PC-3 (cell line): ENCODE measurements at regions not wholly inside any gene's neighbourhood (a gene's known extent, or its start where the extent isn't known, plus 50 kb on each side); places are given as distances from the start of the nearest gene placed in this dataset.

ENCODE experiments used
- ATAC-seq: fragments of 200-7000 bp; cut with Tn5 transposase; 2 replicates; pipeline ENCODE4 v1.9.1; 2020; ENCODE audit warnings: mild to moderate bottlenecking, moderate library complexity
- BruUV-seq: library from RNA; stranded (reverse); fragments of 400-500 nt; replicated peaks from 2 replicates; lab custom pipeline; 2021; lab: Mats Ljungman, UMichigan
- CTCF ChIA-PET: fragments of 300-600 bp; sonication (Branson Sonifier 250); formaldehyde crosslinking; loops from one replicate; lab custom pipeline; 2022; ENCODE audit warnings: antibody characterized with exemption; lab: Charles Lee
- POLR2A ChIA-PET: fragments of 300-600 bp; sonication (Branson Sonifier 250); formaldehyde crosslinking; loops from one replicate; lab custom pipeline; 2022; ENCODE audit warnings: antibody characterized with exemption; ENCODE audit not compliant: unreplicated experiment; lab: Charles Lee
- DNase-seq: peaks from one replicate; pipeline ENCODE4 v3.0.0-alpha.2; 2015
- H2AFZ ChIP-seq: fragments of 300-600 bp; sonication (generic); 2 replicates; pipeline ENCODE4 v1.6.0; 2016; ENCODE audit warnings: antibody characterized with exemption, low read length
- H3F3A ChIP-seq: fragments of 300-600 bp; sonication (generic); one replicate; pipeline ENCODE4 v1.6.0; 2017; ENCODE audit warnings: antibody characterized with exemption, low read length, control low read depth, mild to moderate bottlenecking; ENCODE audit not compliant: unreplicated experiment
- H3K27ac ChIP-seq: fragments of 300-600 bp; sonication (generic); 2 replicates; pipeline ENCODE4 v1.5.1; 2016; ENCODE audit warnings: mild to moderate bottlenecking, low read length
- H3K27me3 ChIP-seq: fragments of 300-600 bp; sonication (generic); 2 replicates; pipeline ENCODE4 v1.6.1; 2016; ENCODE audit warnings: low read length, mixed read lengths
- H3K36me3 ChIP-seq: fragments of 300-600 bp; sonication (generic); 2 replicates; pipeline ENCODE4 v1.6.1; 2016; ENCODE audit warnings: low read depth, mixed run types, low read length, mixed read lengths
- H3K4me1 ChIP-seq: fragments of 300-600 bp; sonication (generic); 2 replicates; pipeline ENCODE4 v1.5.1; 2016; ENCODE audit warnings: low read length; ENCODE audit not compliant: insufficient read depth
- H3K4me2 ChIP-seq: fragments of 300-600 bp; sonication (generic); 2 replicates; pipeline ENCODE4 v1.6.0; 2016; ENCODE audit warnings: low read length
- H3K4me3 ChIP-seq: fragments of 300-600 bp; sonication (generic); 2 replicates; pipeline ENCODE4 v1.5.1; 2016; ENCODE audit warnings: mild to moderate bottlenecking, low read length, mixed read lengths
- H3K79me2 ChIP-seq: fragments of 300-600 bp; sonication (generic); 2 replicates; pipeline ENCODE4 v1.6.1; 2017; ENCODE audit warnings: low read length, mixed read lengths
- H3K9ac ChIP-seq: fragments of 300-600 bp; sonication (generic); 2 replicates; pipeline ENCODE4 v1.6.0; 2016; ENCODE audit warnings: mild to moderate bottlenecking, low read length
- H3K9me2 ChIP-seq: fragments of 300-600 bp; sonication (generic); replicated peaks from 2 replicates; pipeline ENCODE4 v1.6.1; 2016; ENCODE audit warnings: mixed run types, low read length, mixed read lengths
- H3K9me3 ChIP-seq: fragments of 300-600 bp; sonication (generic); 2 replicates; pipeline ENCODE4 v1.6.1; 2016; ENCODE audit warnings: low read length, mixed read lengths
- H4K20me1 ChIP-seq: fragments of 300-600 bp; sonication (generic); 2 replicates; pipeline ENCODE4 v1.6.1; 2016; ENCODE audit warnings: low read length, mixed read lengths
- EZH2 ChIP-seq: fragments of 300-600 bp; sonication (generic); IDR thresholded peaks from one replicate; pipeline ENCODE4 v1.6.1; 2017; ENCODE audit warnings: antibody characterized with exemption, mild to moderate bottlenecking, low read length; ENCODE audit not compliant: unreplicated experiment
- EZH2phosphoT487 ChIP-seq: fragments of 300-600 bp; sonication (generic); IDR thresholded peaks from 2 replicates; pipeline ENCODE4 v1.6.1; 2018; ENCODE audit warnings: mild to moderate bottlenecking, antibody characterized with exemption, low read length, borderline replicate concordance
- intact Hi-C: fragments of 100-400 bp; cut with micrococcal nuclease; formaldehyde crosslinking; loops from 2 replicates; pipeline ENCODE4 v1.9.0; 2023
- TF ChIP-seq, protein P1 (sequence below): fragments of 300-600 bp; sonication (generic); conservative IDR thresholded peaks from 2 replicates; pipeline ENCODE4 v1.5.1; 2017; ENCODE audit warnings: antibody characterized with exemption, low read depth, mild to moderate bottlenecking, low read length

DNA sequence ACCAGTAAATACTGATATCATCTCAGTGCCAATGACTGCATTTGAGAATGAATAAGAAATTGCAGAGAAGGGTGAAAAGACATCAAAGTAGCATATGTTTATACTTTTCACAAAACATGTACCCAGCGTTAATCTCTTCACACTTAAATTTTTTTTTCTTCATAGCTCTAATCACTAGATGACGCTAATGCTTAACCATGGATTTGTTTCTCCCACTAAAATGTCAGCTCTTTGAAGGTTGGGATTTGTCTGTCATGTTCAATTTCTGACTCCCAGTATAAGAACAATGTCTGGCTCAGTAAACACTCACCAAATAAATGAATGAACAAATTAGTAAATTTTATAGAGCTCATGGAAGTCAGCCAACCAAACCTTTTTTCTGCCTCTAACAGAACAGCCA, 78.3 kb upstream of the LMCD1 start:
- TF ChIP-seq EZH2phosphoT487 (no peak), EZH2 (no peak)
- TF ChIP-seq, protein P1, sequence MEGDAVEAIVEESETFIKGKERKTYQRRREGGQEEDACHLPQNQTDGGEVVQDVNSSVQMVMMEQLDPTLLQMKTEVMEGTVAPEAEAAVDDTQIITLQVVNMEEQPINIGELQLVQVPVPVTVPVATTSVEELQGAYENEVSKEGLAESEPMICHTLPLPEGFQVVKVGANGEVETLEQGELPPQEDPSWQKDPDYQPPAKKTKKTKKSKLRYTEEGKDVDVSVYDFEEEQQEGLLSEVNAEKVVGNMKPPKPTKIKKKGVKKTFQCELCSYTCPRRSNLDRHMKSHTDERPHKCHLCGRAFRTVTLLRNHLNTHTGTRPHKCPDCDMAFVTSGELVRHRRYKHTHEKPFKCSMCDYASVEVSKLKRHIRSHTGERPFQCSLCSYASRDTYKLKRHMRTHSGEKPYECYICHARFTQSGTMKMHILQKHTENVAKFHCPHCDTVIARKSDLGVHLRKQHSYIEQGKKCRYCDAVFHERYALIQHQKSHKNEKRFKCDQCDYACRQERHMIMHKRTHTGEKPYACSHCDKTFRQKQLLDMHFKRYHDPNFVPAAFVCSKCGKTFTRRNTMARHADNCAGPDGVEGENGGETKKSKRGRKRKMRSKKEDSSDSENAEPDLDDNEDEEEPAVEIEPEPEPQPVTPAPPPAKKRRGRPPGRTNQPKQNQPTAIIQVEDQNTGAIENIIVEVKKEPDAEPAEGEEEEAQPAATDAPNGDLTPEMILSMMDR = no peak; the same call in 1 of the 2 replicates
- CTCF ChIA-PET = interaction anchor here (1.1 kb wide), 1 partner anchor 184 kb away, joined by 3 read pairs; no protein-coding TSS in a partner anchor
- Histone ChIP-seq H3F3A (no peaks in the 10 kb centered on the region), H4K20me1 (no peaks in the 10 kb centered on the region), H3K27ac (no peak overlapping the region), H3K79me2 (no peaks in the 10 kb centered on the region), H3K9ac (no peak overlapping the region), H2AFZ (no peak overlapping the region), H3K4me1 (no peaks in the 10 kb centered on the region), H3K4me2 (no peak overlapping the region), H3K9me3 (no peaks in the 10 kb centered on the region), H3K4me3 (no peak overlapping the region), H3K9me2 (no peaks in the 10 kb centered on the region), H3K27me3 (no peaks in the 10 kb centered on the region), H3K36me3 (peaks cover 3% of the 10 kb centered on the region; the same call in 1 of the 2 replicates)
- DNase-seq (no peak), ATAC-seq (no peak; the same call in 1 of the 2 replicates)
- no TSS peak for BruUV-seq
- POLR2A ChIA-PET = no interaction called here
- intact Hi-C loops = loop anchor here (5.0 kb wide), 1 partner anchor 184 kb away; no protein-coding TSS in a partner anchor

DNA sequence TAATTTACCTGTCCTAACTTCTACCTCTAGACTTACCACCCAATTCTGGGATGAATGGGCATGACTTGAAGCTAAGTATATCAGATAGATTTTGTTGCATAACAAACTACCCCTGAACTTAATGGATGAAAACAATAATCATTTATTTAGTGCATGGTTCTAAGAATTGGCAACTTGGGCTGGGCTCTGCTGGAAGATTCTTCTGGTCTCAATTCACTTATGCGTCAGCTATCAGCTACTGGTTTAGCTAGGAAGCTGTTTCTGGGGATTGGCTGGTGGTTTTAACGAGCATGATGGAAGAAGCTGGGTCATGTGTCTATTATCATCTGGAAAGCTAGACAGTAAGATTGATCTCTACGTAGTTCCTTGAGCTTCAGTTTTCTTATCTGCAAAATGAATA, 77.3 kb upstream of the LMCD1 start:
- H3K9ac ChIP-seq = no peak overlapping the region
- no peak for DNase-seq
- no peaks in the 10 kb centered on the region for H3K79me2 ChIP-seq
- H3K36me3 ChIP-seq = peaks cover 3% of the 10 kb centered on the region; the same call in 1 of the 2 replicates
- ChIA-PET CTCF (no interaction called here), POLR2A (no interaction called here)
- H3K4me3 ChIP-seq = no peak overlapping the region
- no peaks in the 10 kb centered on the region for H4K20me1 ChIP-seq
- H3K27me3 ChIP-seq = no peaks in the 10 kb centered on the region
- H3K9me3 ChIP-seq = no peaks in the 10 kb centered on the region
- no peak for ATAC-seq
- H3K27ac ChIP-seq = no peak overlapping the region
- no peaks in the 10 kb centered on the region for H3K9me2 ChIP-seq
- BruUV-seq = no TSS peak
- TF ChIP-seq, protein P1 = no peak
- no peak for TF ChIP-seq EZH2phosphoT487
- H2AFZ ChIP-seq = no peak overlapping the region
- H3F3A ChIP-seq = no peaks in the 10 kb centered on the region
- no peak overlapping the region for H3K4me2 ChIP-seq
- H3K4me1 ChIP-seq = no peaks in the 10 kb centered on the region
- intact Hi-C loops = loop anchor here (5.0 kb wide), 1 partner anchor 183 kb away; no protein-coding TSS in a partner anchor

DNA sequence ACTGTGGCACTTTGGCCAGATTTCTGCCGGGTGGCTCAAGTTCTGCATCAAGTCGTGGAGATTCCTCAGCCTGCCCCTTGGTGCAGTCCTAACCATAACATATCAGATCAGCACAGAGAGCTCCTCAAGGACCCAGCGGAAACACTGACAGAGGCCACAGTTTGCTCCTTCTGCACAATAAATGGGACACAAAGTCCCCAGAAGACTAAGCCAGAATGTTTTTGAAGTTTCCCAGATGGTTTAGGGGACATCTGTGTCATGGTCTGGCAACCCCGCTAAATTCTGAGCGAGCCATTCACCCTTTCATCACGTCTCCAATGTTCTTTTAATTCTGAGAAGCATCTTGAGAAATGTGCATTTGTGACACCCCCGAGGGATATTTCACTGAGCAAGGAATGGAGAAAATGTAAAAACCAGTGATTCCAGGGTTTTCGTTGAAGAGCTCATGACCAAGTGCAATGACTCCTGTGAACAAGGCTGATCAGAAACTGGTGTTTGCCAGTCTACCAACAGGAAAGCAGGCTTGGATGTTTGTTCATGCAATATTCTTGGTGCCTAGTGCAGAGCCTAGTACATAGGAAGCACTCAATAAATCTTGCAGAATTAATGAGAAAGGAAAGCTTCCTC, 64.8 kb upstream of the LMCD1 start:
- Histone ChIP-seq H3K36me3 (no peaks in the 10 kb centered on the region), H2AFZ (no peak overlapping the region), H3K4me1 (no peaks in the 10 kb centered on the region), H3K27ac (no peak overlapping the region), H3K9me2 (no peaks in the 10 kb centered on the region), H4K20me1 (no peaks in the 10 kb centered on the region), H3K4me3 (no peak overlapping the region), H3K79me2 (no peaks in the 10 kb centered on the region), H3K4me2 (no peak overlapping the region), H3K27me3 (no peaks in the 10 kb centered on the region), H3K9ac (no peak overlapping the region), H3K9me3 (no peaks in the 10 kb centered on the region), H3F3A (no peaks in the 10 kb centered on the region)
- POLR2A ChIA-PET = no interaction called here
- CTCF ChIA-PET = no interaction called here
- BruUV-seq = no TSS peak
- intact Hi-C loops = no loop called here
- no peak for ATAC-seq
- no peak for DNase-seq
- TF ChIP-seq EZH2phosphoT487 (no peak), EZH2 (no peak)
- TF ChIP-seq, protein P1 = no peak
